SK-N-SH (cell line): ENCODE measurements at regions not wholly inside any gene's neighbourhood (a gene's known extent, or its start where the extent isn't known, plus 50 kb on each side); places are given as distances from the start of the nearest gene placed in this dataset.
"Not testable (repeated sequence)": the region's sequence is repeated elsewhere in the genome, so short reads cannot be mapped to it uniquely, and the experiment has no call there.

ENCODE experiments used
- CTCF ChIA-PET: fragments of 300-600, 350-600 bp; formaldehyde crosslinking; extraction: SDS; loops from one replicate; lab custom pipeline; 2021; lab: Yijun Ruan, JAX
- POLR2A ChIA-PET: fragments of 350-600 bp; sonication (Branson Sonifier 250); formaldehyde crosslinking; extraction: SDS; loops from one replicate; lab custom pipeline; 2020; ENCODE audit warnings: antibody characterized with exemption, inconsistent platforms; lab: Yijun Ruan, JAX
- DNase-seq: peaks from one replicate; pipeline ENCODE4 v3.0.0; 2012
- H2AFZ ChIP-seq: fragments of 200-600 bp; sonication (generic); 2 replicates; pipeline ENCODE4 v1.8.1; 2016; ENCODE audit warnings: antibody characterized with exemption, mild to moderate bottlenecking, low read depth
- H3F3A ChIP-seq: fragments of 200-600 bp; sonication (generic); replicated peaks from 2 replicates; pipeline ENCODE3; 2016; ENCODE audit warnings: antibody characterized with exemption, mild to moderate bottlenecking; ENCODE audit not compliant: insufficient read depth
- H3K27ac ChIP-seq, 2 experiments: fragments of 200-500 bp in 1 of 2; fragments of 200-600 bp in 1 of 2; sonication (Bioruptor generic) in 1 of 2; sonication (generic), shearing (Covaris generic) in 1 of 2; 2 replicates each; pipeline versions ENCODE4 v1.5.1 to v1.6.1; 2014 to 2016; ENCODE audit warnings: low read depth in 2 of 2, inconsistent platforms in 1 of 2, low read length in 1 of 2, mild to moderate bottlenecking in 1 of 2, mixed read lengths in 1 of 2
- H3K27me3 ChIP-seq: fragments of 200-600 bp; sonication (generic), shearing (Covaris generic); 2 replicates; pipeline ENCODE4 v1.6.1; 2016; ENCODE audit warnings: mixed run types; ENCODE audit not compliant: insufficient read depth
- H3K36me3 ChIP-seq, 2 experiments: fragments of 200-500 bp in 1 of 2; fragments of 200-600 bp in 1 of 2; sonication (Bioruptor generic) in 1 of 2; sonication (generic) in 1 of 2; replicated peaks in 1 of 2; 2 replicates each; pipeline versions ENCODE3 to v1.5.1; 2014 to 2016; ENCODE audit warnings: low read length in 1 of 2, mild to moderate bottlenecking in 1 of 2; ENCODE audit not compliant: insufficient read depth in 2 of 2, control insufficient read depth in 1 of 2
- H3K4me1 ChIP-seq, 2 experiments: fragments of 200-500 bp in 1 of 2; fragments of 200-600 bp in 1 of 2; sonication (Bioruptor generic) in 1 of 2; sonication (generic), shearing (Covaris generic) in 1 of 2; 2 replicates each; pipeline versions ENCODE4 v1.5.1 to v1.6.1; 2014 to 2016; ENCODE audit warnings: low read depth in 1 of 2, low read length in 1 of 2, mixed run types in 1 of 2; ENCODE audit not compliant: insufficient read depth in 2 of 2, control insufficient read depth in 1 of 2
- H3K4me2 ChIP-seq: fragments of 200-600 bp; sonication (generic), shearing (Covaris generic); 2 replicates; pipeline ENCODE4 v1.6.1; 2017; ENCODE audit warnings: mixed run types
- H3K4me3 ChIP-seq, 2 experiments: fragments of 200-500 bp in 1 of 2; fragments of 200-600 bp in 1 of 2; sonication (Bioruptor generic) in 1 of 2; sonication (generic), shearing (Covaris generic) in 1 of 2; 2 replicates each; pipeline versions ENCODE4 v1.5.1 to v1.8.1; 2014 to 2016; ENCODE audit warnings: low read depth in 2 of 2, inconsistent platforms in 1 of 2, low read length in 1 of 2, mild to moderate bottlenecking in 1 of 2, mixed read lengths in 1 of 2, moderate library complexity in 1 of 2
- H3K79me2 ChIP-seq: fragments of 200-600 bp; sonication (generic); 2 replicates; pipeline ENCODE4 v1.8.1; 2017; ENCODE audit warnings: mild to moderate bottlenecking; ENCODE audit not compliant: insufficient read depth
- H3K9ac ChIP-seq: fragments of 200-600 bp; sonication (generic); 2 replicates; pipeline ENCODE4 v1.6.1; 2017; ENCODE audit warnings: mixed run types
- H3K9me2 ChIP-seq: fragments of 200-600 bp; sonication (generic); 2 replicates; pipeline ENCODE4 v1.6.1; 2017; ENCODE audit warnings: mixed run types
- H3K9me3 ChIP-seq: fragments of 200-600 bp; sonication (generic); 2 replicates; pipeline ENCODE4 v1.6.1; 2017; ENCODE audit warnings: mixed run types, mild to moderate bottlenecking, moderate library complexity
- H4K20me1 ChIP-seq: fragments of 200-600 bp; sonication (generic); 2 replicates; pipeline ENCODE4 v1.6.1; 2017; ENCODE audit warnings: mild to moderate bottlenecking, mixed run types; ENCODE audit not compliant: insufficient read depth
- CTCF ChIP-seq: fragments of 200-600 bp; sonication (generic); IDR thresholded peaks from 2 replicates; pipeline ENCODE4 v1.6.1; 2017; ENCODE audit warnings: antibody characterized with exemption, mild to moderate bottlenecking, moderate library complexity
- ELF1 ChIP-seq: IDR thresholded peaks from 2 replicates; pipeline ENCODE4 v1.4.0; 2012
- EP300 ChIP-seq, 2 experiments: IDR thresholded peaks; 2 replicates each; pipeline versions ENCODE4 v1.4.0 to v1.6.1; 2012; ENCODE audit warnings: borderline replicate concordance in 1 of 2, low read depth in 1 of 2, low read length in 1 of 2
- FOXJ3 ChIP-seq: sonication (generic); formaldehyde crosslinking; IDR thresholded peaks from 2 replicates; pipeline ENCODE4 v1.5.1; 2020; ENCODE audit warnings: mild to moderate bottlenecking, missing genetic modification reagents
- GABPA ChIP-seq: IDR thresholded peaks from 2 replicates; pipeline ENCODE4 v1.4.0; 2012; ENCODE audit warnings: low read depth, mild to moderate bottlenecking
- JUND ChIP-seq: IDR thresholded peaks from 2 replicates; pipeline ENCODE4 v1.4.0; 2012
- MEF2A ChIP-seq: IDR thresholded peaks from 2 replicates; pipeline ENCODE4 v1.4.0; 2012; ENCODE audit warnings: low read depth, borderline replicate concordance
- POLR2AphosphoS5 ChIP-seq: IDR thresholded peaks from 2 replicates; pipeline ENCODE4 v1.6.1; 2012; ENCODE audit warnings: low read depth, low read length
- RCOR1 ChIP-seq: fragments of 150-350 bp; IDR thresholded peaks from 2 replicates; pipeline ENCODE4 v1.6.1; 2017; ENCODE audit warnings: antibody characterized with exemption, low read length
- SMC3 ChIP-seq: IDR thresholded peaks from 2 replicates; pipeline ENCODE4 v1.6.1; 2012; ENCODE audit warnings: low read depth, low read length, improper control_type of control experiment
- TAF1 ChIP-seq: IDR thresholded peaks from 2 replicates; pipeline ENCODE4 v1.6.1; 2012; ENCODE audit warnings: low read depth, mild to moderate bottlenecking, low read length, moderate library complexity, borderline replicate concordance
- TCF12 ChIP-seq: IDR thresholded peaks from 2 replicates; pipeline ENCODE4 v1.4.0; 2012
- USF1 ChIP-seq: IDR thresholded peaks from 2 replicates; pipeline ENCODE4 v1.4.0; 2012; ENCODE audit warnings: low read depth, borderline replicate concordance
- YY1 ChIP-seq: IDR thresholded peaks from 2 replicates; pipeline ENCODE4 v1.4.0; 2012; ENCODE audit warnings: low read depth, mild to moderate bottlenecking
- WGBS: methylation state at CpG from one replicate; pipeline ENCODE4 v1.1.6; 2017; ENCODE audit warnings: low lambda C conversion rate; 5-methylcytosine and 5-hydroxymethylcytosine counted together

GRCh38 chr13:62747152-62747551 lies 1331.5 kb upstream of the PCDH20 start:
- Histone ChIP-seq H3K79me2 (no peaks in the 10 kb centered on the region), H3K4me3 (no peak overlapping the region), H3K9me2 (no peaks in the 10 kb centered on the region), H3K27me3 (no peaks in the 10 kb centered on the region), H2AFZ (no peak overlapping the region), H3K9ac (no peak overlapping the region), H3K4me2 (no peak overlapping the region), H4K20me1 (no peaks in the 10 kb centered on the region), H3F3A (no peaks in the 10 kb centered on the region), H3K4me1 (peaks cover 0 to 3% of the 10 kb centered on the region in 2 experiments; a peak in 1 of 4 replicates), H3K9me3 (no peaks in the 10 kb centered on the region; the same call in 1 of the 2 replicates), H3K27ac (no peak overlapping the region), H3K36me3 (no peaks in the 10 kb centered on the region)
- ChIA-PET POLR2A (no interaction called here), CTCF (no interaction called here)
- TF ChIP-seq GABPA (no peak), TCF12 (no peak), MEF2A (no peak), FOXJ3 (CRISPR knock-in tag) (no peak), SMC3 (no peak), YY1 (no peak), POLR2AphosphoS5 (no peak), TAF1 (no peak), CTCF (no peak), JUND (no peak), RCOR1 (no peak), ELF1 (no peak), USF1 (no peak), EP300 (IDR thresholded peaks at IDR 0.05; ENCODE audit: borderline replicate concordance in 1 of 2, low read depth in 1 of 2, low read length in 1 of 2) (no peak)
- 92% methylated on average over 2 of the region's 2 CpGs for WGBS
- DNase-seq = no peak

GRCh38 chr13:62729746-62730145 lies 1314.1 kb upstream of the PCDH20 start:
- POLR2A ChIA-PET, H3K4me1 ChIP-seq, H3F3A ChIP-seq, H3K9me2 ChIP-seq, H3K4me2 ChIP-seq, H3K9me3 ChIP-seq, H3K27me3 ChIP-seq, H3K36me3 ChIP-seq, H3K4me3 ChIP-seq, DNase-seq, H2AFZ ChIP-seq, H3K79me2 ChIP-seq, H3K27ac ChIP-seq, H3K9ac ChIP-seq, H4K20me1 ChIP-seq, CTCF ChIA-PET: not testable (repeated sequence)
- 57% methylated on average over 8 of the region's 9 CpGs for WGBS
